Esophagus muscularis mucosa (tissue), 3 donors: ENCODE measurements at regions not wholly inside any gene's neighbourhood (a gene's known extent, or its start where the extent isn't known, plus 50 kb on each side); places are given as distances from the start of the nearest gene placed in this dataset.

ENCODE experiments used
- CTCF ChIP-seq, 3 experiments: fragments of 200-600 bp in 2 of 3; fragments of 450-650 bp in 1 of 3; sonication (generic) in 2 of 3; IDR thresholded peaks; one replicate each; pipeline ENCODE4 v1.5.1; 2017 to 2019; ENCODE audit warnings: antibody characterized with exemption in 3 of 3, mild to moderate bottlenecking in 2 of 3, moderate library complexity in 1 of 3
- POLR2A ChIP-seq: fragments of 450-650 bp; IDR thresholded peaks from one replicate; pipeline ENCODE4 v1.6.1; 2017; ENCODE audit warnings: antibody characterized with exemption, moderate library complexity, mild to moderate bottlenecking, low read depth

GRCh38 chr10:125248489-125248888, 88.1 kb upstream of the CTBP2 start:
- TF ChIP-seq CTCF (IDR thresholded peaks at IDR 0.05) = no peak
- TF ChIP-seq POLR2A = no peak
